Suppressor macrophage (primary cell): ENCODE measurements at regions not wholly inside any gene's neighbourhood (a gene's known extent, or its start where the extent isn't known, plus 50 kb on each side); places are given as distances from the start of the nearest gene placed in this dataset.
"Not testable (repeated sequence)": the region's sequence is repeated elsewhere in the genome, so short reads cannot be mapped to it uniquely, and the experiment has no call there.

Experiments
- DNase-seq, 4 experiments: peaks; one replicate each; pipeline ENCODE4 v3.0.0-alpha.2; 2020 to 2022

DNA sequence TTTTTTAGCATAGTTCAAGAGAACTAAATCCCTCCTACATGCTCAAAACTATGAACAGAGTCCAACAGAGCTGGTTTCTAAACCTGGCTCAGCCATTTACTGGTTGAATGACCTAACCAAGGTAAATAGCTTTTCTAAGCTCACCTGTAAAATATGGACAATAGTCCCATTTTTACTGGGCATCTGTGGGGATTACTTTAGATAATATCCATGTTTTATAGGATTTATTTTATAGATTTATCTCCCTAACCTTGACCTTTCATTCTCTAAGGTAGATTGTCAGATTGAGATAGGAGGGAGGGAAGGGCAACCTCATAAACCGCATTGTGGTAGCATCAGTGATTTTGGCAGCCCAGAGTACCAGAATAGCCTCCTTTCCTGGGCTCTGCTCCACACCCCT is 178.5 kb upstream of the TOX3 start:
- DNase-seq = no peak

DNA sequence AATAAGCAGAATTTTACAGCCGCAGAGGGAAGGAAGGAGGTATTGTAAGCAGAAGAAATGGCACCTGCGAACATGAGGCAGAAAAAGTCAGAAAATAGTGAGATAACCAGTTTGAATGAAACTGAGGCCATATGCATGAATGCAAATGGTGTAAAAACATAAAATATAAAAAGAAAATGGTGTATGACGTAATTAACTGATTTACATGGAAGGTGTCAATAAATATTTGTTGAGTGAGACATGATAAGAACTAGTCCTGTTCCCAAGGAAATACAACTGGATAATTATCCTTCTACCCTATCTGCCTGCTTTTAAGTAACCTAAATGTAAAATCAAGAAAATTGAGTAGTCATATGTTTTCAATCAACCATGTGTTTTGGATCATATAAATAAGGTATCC is 178.1 kb upstream of the TOX3 start:
- DNase-seq = no peak

DNA sequence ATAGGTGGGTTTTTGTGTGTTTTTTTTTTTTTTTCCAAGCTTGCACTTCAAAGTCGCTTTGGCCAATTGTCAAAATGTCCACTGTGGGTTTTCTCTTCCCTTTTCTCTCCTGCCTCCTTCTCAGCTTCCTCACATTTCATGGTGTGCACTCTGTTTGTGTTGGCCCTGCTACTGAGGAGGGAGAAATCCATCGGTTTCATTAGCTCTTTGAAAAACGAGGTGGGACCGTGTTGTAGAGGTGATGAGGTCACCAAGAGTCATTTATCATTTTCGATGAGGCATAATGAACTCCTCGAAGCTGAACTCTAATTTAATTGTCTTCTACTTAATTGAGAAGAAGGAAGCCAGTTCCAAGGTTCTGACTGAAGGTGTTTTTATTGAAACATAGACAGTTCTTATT is 174.4 kb upstream of the TOX3 start:
- peak in 1 of 4 experiments; percentile 4 for DNase-seq

DNA sequence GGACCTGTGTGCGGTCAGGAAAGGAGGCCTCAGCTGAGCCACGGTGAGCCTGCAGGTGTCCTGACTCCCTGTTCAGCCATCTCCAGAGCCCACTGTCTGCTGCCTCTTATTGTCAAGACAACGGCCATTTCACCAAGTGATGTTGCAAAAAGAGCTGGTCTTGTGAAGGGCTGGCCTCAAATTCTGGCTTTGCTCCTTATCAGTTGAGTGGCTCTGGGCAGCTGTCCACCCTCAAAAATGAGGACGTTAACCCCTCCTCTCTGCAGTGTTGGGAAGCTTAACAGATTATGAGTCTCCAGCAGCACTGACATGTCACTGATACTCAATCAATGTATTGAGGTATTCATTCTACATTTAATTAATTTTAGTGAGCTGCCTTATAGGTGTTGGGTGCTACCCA is 171.1 kb upstream of the TOX3 start:
- no peak for DNase-seq

DNA sequence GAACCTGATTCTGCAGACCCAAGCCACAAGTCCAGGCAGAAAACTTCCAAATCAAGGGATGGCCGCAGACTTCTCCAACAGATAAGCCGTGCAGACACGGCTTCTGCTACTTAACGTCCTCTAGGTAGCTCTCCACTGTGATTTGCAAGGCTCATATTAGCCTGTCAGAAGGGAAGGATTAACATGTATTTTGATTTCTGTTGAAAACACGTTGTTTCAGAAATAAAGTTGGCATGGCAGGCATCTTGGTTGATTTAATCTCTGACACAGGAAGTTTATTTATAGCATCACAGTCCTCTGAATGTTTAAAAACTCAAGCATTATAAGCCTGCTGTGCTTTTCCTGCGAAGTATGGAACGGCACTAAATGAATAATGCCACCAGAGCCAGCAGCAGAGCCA is 166.8 kb upstream of the TOX3 start:
- DNase-seq = no peak

DNA sequence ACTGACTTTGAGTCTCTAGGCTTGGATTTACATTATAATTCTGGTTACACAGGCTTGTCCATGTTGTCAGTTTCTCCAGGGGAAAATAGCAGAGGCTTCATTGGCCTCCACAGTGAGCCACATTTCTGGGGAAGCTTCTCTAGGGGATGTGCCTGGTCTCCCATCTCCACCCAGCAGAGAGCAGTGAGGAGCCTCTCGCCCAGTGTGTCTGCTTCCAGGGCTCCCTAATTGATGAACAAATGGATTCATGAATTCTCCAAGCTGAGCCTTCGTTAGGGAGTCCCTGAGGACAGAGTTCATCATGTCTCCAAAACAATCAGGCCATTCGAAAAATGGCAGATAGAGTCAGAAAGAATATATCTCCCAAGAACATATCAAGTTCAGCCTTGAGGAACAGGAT is 162.4 kb upstream of the TOX3 start:
- no peak for DNase-seq

DNA sequence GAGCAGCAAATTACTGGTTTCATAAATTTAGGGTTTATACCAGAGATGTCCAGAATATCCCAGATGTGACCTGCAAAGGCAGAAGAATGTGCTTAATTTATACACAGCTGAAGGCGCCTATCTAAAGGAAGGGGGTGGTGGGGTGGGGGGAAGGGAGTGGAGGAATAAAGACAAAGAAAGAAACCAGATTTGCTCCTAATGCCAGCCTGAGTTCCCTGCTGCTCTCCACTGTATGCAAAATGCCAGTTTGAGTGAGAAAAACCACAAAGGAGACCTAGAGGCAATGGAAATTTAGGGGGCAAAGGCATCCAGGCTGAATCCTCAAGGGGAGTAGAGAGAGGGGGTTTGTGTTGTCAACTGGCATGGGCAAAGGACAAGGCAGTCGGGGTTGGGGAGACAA is 161.5 kb upstream of the TOX3 start:
- DNase-seq = no peak

DNA sequence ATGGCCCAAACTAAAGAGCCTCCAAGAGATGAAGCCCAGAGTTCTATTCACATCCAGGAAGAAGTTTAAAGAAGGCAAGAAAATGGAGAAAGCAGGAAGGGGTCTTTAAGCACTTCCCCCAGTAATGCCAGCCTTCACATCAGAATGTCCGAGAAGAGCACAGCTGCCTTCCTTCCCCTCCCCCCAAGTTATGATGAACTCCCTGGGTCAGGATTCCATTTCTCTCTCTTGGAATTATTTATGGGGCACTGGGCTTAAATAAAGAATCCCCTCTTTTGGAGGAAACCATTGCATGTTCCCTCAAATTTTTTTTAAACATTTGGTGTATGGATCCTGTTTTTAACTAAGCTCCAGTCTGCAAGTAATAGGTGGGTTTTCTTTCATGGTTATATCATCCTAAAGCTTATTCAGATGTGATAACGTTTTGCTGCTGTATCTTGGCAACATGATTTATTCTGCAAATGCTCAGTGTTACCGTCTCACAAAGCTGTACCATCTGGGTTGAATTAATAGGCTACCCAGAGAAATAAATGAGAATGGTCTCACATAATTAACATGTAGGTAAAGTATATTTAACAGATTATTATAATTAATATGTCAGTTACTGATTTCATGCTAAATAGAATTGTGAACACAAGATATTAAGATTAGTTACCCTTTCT is 160.9 kb upstream of the TOX3 start:
- no peak for DNase-seq

DNA sequence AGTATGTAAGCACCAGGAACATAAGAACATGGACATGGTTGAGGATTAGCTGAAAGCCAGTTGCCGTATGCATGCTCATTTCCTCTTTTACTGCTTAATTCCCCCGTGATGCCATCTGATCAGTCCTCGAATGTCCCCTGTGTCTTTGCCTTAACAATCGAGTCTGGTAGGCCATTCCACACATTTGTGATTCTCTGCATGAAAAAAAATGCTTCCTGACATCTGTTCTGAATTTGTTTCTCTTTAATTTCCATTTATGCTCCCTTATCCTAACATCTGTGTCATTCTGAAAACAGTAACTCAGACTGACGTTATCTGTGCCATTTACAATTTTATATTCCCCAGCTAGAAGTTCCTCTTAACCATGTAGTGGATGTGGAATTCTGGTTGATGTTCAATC is 158.2 kb upstream of the TOX3 start:
- DNase-seq = no peak

DNA sequence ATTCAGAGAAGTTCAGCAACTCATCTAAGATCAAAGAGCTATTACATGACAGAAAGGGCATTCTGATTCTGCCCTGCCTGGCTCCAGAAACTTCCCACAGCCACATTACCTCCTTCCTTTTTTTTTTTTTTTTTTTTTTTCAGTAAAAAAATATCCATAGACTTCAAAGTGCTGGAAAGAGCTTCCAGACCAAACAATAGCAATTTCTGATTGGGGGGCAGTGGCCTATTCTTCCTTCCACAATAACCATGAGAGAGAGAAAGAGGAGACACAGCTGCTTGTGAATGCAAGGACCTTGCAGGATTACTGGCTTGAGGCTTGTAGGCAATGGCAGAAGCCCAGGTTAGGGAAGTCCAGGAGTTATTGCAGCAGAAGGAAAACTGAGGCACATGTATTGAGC is 151.0 kb upstream of the TOX3 start:
- no peak for DNase-seq

DNA sequence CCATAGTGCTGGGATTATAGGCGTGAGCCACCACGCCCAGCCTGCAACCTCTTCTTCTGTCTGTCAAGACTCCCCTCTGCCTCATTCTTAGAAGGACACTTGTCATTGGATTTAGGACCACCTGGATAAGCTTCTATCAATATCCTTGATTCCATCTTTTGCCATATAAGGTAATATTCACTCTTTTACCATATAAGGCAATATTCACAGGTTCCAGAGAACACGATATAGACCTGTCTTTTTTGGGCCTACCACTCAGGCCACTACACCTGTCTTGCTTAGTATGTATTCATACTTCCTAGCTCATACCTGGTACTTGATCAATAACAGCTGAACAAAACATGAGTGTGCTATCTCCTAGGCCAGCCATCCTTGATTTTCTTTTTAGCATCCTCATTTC is 149.2 kb upstream of the TOX3 start:
- no peak for DNase-seq

DNA sequence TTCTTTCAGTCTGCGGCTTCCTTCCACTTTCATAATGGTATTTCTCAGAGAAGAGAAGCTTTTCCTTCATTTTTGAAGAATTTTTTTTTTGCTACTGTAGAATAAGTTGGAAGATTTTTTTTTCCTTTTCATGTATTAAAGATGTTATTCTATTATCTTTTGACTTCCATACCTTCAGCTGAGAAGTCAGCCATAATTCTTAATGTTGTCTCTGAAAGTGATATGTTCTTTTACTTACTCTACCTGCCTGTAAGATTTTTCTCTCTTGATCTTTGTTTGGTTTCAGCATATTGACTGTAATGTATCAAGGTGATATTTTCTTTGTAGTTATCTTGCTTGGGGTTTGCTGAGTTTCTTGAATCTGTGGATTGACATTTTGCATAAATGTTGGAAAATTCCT is 143.5 kb upstream of the TOX3 start:
- DNase-seq = no peak

DNA sequence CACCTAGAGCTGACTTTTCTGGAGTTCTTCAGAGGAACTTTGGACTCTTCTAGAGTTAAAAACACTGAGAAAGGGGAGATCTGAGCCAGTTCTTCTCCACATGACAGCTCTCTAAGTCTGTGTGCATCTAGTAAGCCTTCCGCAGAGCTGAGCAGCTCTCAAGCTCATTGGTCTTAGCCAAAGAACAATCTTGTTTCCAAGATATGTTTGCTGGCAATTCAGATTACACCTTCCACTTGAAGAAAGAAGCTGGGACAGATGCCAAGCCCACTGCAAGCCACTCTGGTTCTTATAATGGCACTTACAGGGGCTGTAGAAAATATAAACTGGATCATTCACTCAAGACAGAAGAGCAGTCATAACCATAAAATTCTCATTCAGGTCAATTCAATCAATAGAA is 134.1 kb upstream of the TOX3 start:
- DNase-seq = no peak

DNA sequence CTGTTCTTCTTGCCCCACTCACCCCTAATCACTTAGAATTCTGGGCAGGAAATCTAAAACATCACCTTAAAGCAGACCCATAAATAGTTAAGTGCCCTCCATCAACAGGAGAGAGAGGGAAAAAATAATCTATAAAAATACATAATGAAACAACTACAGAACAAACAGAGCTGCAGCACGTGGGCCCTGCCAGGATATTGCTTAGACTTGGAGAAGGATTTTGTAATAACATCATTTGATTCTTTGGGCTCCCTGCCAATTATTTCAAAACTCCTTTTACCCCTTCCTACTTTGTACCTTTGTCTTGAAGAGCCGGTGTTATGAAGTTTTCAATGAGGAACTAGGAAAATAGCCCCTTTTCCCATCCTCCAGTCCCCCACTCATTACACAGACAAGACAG is 130.6 kb upstream of the TOX3 start:
- DNase-seq = peak in 2 of 4 experiments; percentile 1 to 11

DNA sequence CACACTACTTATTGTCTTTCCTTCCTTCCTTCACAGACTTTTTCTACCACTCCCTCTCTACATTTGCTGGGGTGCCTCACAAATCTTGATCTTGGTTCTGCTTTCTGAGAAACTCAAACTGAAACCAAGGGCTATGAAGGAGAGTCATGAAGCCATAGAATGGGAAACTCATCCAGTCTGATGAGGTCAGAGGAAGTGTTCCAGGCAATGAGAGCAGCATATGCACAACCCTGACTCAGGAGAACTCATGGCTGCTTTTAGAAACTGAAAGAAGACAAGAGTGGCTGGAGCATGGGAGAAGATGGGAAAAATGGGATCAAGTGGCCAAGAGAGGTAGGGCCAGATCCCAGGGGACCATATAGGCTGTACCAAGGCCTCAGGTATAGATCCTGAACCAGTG is 130.0 kb upstream of the TOX3 start:
- no peak for DNase-seq

DNA sequence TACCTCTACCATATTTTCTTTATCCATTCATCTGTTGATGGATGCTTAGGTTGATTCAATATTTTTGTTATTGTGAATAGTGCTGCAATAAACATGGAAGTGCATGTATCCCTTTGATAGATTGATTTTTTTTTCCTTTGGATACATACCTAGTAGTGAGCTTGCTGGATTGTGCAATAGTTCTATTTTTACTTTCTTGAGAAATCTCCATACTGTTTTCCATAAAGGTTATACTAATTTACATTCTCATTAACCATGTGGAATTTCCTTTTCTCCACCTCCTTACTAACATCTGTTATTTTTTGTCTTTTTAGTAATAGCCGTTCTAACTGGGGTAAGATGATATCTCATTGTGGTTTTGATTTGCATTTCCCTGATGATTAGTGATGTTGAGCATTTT is 124.6 kb upstream of the TOX3 start:
- no peak for DNase-seq

DNA sequence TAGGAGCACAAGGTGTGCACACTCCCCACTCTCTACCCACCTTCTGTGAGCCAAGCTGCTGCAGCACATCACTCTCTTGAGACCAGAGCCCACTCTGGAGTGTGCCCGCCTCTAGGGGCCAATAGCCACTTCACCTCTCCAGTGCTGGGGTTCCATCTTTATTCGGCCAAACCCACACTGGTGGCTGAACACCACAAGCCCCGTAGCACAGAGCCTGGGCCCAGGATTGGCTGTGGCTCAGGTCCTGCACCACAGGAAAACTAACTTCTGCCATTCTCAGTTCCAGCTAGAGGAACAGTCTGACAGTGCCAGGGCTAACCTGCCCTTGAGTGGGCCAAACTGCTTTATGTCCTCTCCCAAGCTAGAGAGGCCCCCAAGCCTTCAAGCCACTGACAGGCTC is 111.0 kb upstream of the TOX3 start:
- DNase-seq = no peak

DNA sequence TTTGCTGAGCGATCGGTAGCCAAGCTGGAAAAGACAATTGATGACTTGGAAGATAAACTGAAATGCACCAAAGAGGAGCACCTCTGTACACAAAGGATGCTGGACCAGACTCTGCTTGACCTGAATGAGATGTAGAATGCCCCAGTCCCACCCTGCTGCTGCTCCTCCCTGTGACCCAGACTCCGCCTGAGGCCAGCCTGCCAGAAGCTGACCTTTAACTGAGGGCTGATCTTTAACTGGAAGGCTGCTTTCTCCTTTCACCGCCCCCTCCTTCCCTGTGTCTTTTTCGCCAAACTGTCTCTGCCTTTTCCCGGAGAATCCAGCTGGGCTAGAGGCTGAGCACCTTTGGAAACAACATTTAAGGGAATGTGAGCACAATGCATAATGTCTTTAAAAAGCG is 109.0 kb upstream of the TOX3 start:
- DNase-seq = not testable (repeated sequence)

DNA sequence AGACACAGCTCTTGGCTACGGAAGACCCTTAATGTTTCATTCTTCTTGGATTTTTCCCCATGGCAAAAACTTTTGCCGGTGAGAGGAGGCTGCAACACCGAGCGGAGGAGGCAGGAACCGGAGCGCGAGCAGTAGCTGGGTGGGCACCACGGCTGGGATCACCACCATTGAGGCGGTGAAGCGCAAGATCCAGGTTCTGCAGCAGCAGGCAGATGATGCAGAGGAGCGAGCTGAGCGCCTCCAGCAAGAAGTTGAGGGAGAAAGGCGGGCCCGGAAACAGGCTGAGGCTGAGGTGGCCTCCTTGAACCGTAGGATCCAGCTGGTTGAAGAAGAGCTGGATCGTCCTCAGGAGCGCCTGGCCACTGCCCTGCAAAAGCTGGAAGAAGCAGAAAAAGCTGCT is 108.2 kb upstream of the TOX3 start:
- DNase-seq = not testable (repeated sequence)

DNA sequence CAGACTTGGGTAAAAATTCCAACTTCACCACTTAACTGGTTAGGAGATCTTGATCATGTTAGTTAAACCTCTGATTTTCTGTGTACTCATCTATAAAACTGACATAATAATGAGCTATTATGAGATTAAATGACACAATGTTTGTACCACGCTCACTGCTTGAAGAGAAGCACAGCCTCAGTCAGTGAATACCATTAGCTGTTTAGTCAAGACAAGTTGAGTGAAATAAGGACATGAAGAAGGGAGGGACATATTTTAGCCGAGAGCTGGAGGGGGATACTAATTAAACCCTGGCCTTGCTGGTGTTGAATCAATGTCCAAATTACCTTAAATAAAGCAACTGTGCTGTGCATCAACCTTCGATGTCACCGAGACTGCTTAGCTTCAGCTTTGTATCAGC is 105.1 kb upstream of the TOX3 start:
- no peak for DNase-seq

DNA sequence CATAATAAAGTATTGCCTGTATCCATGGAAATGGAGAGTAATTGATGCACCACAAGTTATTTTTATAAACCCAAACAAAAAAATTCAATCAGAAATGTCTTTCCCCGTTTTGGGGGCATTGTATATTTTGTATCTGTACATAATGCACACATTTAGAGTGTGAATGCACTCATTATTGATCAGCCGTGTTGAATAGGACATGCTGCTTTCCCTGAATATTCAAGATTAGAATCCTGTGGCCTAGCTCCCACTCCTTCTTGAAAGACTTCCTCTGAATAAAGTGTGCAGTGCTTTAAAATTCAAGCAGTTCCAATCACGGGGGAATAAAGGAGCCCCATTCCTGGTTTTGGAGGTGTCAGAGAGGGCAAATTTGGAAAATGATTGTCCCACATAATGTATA is 103.8 kb upstream of the TOX3 start:
- DNase-seq = no peak

DNA sequence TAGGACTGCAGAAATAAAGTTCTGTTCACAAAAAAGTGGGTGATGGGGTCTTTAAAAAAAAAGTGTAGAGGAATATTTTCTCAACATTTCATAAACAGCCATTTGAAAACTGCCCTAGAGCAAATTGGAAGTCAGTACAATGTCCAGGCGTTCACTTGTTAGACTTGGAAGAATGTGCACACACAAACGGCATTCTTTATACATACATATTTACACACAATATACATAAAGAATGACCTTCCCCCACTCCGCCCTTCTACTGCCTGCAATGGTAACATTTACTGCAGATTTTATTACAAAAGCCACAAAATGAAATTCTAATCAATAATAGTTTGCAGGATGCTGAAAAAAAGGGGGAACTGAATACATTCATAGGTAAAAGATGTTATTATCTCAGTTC is 103.4 kb upstream of the TOX3 start:
- no peak for DNase-seq

DNA sequence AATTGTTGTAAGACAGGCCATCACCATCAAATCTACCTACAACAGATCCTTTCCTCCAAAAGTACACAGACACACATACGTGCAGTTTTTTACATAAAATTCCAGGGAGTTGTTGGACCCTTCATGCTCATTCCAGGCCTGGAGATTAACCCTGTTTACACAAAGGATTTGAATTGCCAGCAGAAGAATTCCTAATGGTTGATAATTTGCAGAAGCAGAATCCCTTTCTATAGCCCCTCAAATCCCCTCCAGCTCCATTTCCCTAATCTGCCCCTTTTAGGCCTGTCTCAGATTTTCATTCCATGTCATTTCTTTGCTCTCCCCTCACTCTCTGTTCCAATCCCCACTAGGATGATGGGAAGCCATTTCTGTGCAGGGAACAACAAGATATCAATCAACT is 102.9 kb upstream of the TOX3 start:
- no peak for DNase-seq

DNA sequence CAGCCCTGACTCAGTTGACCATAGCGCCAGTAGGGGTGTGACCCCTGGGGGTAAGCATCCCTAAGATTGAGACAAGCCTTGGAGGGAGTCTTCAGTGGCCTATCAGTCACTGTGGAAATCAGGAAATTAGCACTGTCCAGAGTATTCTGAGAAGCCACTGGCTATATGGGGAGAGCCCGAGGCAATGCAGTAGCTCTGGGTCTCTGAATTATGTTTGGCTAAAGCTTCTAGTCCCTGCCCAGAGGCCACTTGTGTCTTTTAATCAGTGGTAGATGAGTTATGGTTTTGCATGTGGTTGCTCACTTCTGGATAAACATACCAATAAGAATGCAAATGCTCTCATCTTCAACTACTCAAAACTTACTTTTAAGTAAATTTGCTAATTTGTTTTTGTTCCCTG is 100.6 kb upstream of the TOX3 start:
- no peak for DNase-seq

DNA sequence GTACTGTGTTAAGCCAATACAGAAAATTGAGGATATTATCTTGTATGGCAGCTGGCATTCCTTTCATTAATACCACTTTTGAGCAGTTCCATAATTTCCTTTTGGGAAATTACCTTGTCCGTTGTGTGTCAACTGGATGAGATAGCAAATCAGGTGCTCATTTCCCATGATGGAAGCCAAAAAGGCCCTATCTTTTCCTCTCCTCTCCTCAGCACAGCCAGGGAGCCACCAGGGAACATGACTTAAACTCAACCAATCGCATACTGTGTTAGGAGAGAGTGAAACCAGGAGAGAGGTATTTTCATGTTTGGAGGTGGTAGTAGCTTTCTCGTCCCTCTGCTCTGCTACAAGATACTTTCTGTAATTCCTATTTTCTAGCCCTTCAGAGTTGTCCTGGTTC is 96.1 kb upstream of the TOX3 start:
- DNase-seq = no peak

DNA sequence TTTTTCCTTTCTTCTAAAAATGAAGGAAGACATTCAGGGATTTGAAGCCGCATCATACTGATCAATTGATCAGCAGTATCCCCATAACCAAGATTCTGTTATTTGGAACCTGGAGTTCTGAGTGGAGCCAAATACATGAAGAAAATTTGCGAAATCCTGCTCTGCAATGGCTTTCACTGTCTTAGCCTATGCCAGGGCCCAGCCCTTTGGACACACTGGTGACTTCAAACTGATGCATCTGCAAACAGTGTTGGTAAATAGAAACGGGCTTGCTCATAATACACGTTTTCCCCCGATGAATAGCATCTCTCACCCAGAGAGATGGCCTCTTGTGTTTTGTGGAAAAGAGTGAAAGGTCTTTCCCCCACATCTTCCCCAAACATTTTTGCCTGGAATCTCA is 87.6 kb upstream of the TOX3 start:
- no peak for DNase-seq
